ENCODE measurements at regions not wholly inside any gene's neighbourhood (a gene's known extent, or its start where the extent isn't known, plus 50 kb on each side); places are given as distances from the start of the nearest gene placed in this dataset.
"Not testable (repeated sequence)": the region's sequence is repeated elsewhere in the genome, so short reads cannot be mapped to it uniquely, and the experiment has no call there.

GRCh38 chr1:69110851-69111250, 456.9 kb upstream of the LRRC7 start:
- ATAC-seq (no peak), DNase-seq (no peak)
- Histone ChIP-seq H3K27ac (no peak overlapping the region), H3K9me3 (no peaks in the 10 kb centered on the region), H3K4me3 (no peak overlapping the region), H3K27me3 (no peaks in the 10 kb centered on the region), H3K36me3 (no peaks in the 10 kb centered on the region), H3K4me1 (no peaks in the 10 kb centered on the region)
- TF ChIP-seq POLR2A (IDR thresholded peaks at IDR 0.05) (no peak), CTCF (IDR thresholded peaks at IDR 0.05 in 4 of 5, conservative IDR thresholded peaks at IDR 0.05 in 1 of 5) (no peak)
- in situ Hi-C loops (cut with MboI; ENCODE audit: low sequenced_read_pairs in 4 of 4), result no loop called here
- intact Hi-C loops (cut with DNase I; ENCODE audit: low total_unique reads), result no loop called here

GRCh38 chr1:69120126-69120741, 447.5 kb upstream of the LRRC7 start:
- H3K27ac ChIP-seq; in situ Hi-C loops (cut with MboI; ENCODE audit: low sequenced_read_pairs in 4 of 4); H3K4me3 ChIP-seq; H3K27me3 ChIP-seq; DNase-seq; intact Hi-C loops (cut with DNase I; ENCODE audit: low total_unique reads); H3K4me1 ChIP-seq; ATAC-seq; H3K36me3 ChIP-seq; H3K9me3 ChIP-seq: not testable (repeated sequence)

GRCh38 chr1:69120817-69121216, 446.9 kb upstream of the LRRC7 start:
- Histone ChIP-seq H3K27me3 (no peaks in the 10 kb centered on the region), H3K4me3 (no peak overlapping the region), H3K27ac (no peak overlapping the region), H3K4me1 (no peaks in the 10 kb centered on the region), H3K9me3 (no peaks in the 10 kb centered on the region), H3K36me3 (no peaks in the 10 kb centered on the region)
- intact Hi-C loops (cut with DNase I; ENCODE audit: low total_unique reads), result no loop called here
- no peak for ATAC-seq
- in situ Hi-C loops (cut with MboI; ENCODE audit: low sequenced_read_pairs in 4 of 4), result no loop called here
- TF ChIP-seq CTCF (IDR thresholded peaks at IDR 0.05 in 4 of 5, conservative IDR thresholded peaks at IDR 0.05 in 1 of 5) (no peak), POLR2A (IDR thresholded peaks at IDR 0.05) (no peak)
- DNase-seq, result no peak

GRCh38 chr1:69121723-69122122, 446.0 kb upstream of the LRRC7 start:
- Histone ChIP-seq H3K27ac (no peak overlapping the region), H3K4me1 (no peaks in the 10 kb centered on the region), H3K4me3 (no peak overlapping the region), H3K36me3 (no peaks in the 10 kb centered on the region), H3K9me3 (no peaks in the 10 kb centered on the region), H3K27me3 (no peaks in the 10 kb centered on the region)
- in situ Hi-C loops (cut with MboI; ENCODE audit: low sequenced_read_pairs in 4 of 4), result no loop called here
- TF ChIP-seq CTCF (IDR thresholded peaks at IDR 0.05 in 4 of 5, conservative IDR thresholded peaks at IDR 0.05 in 1 of 5), result no peak
- no peak for TF ChIP-seq POLR2A (IDR thresholded peaks at IDR 0.05)
- no peak for DNase-seq
- no peak for ATAC-seq
- intact Hi-C loops (cut with DNase I; ENCODE audit: low total_unique reads), result no loop called here

GRCh38 chr1:69122373-69122772, 445.3 kb upstream of the LRRC7 start:
- ATAC-seq (no peak), DNase-seq (no peak)
- Histone ChIP-seq H3K36me3 (no peaks in the 10 kb centered on the region), H3K4me1 (no peaks in the 10 kb centered on the region), H3K9me3 (no peaks in the 10 kb centered on the region), H3K27me3 (no peaks in the 10 kb centered on the region), H3K27ac (no peak overlapping the region), H3K4me3 (no peak overlapping the region)
- in situ Hi-C loops (cut with MboI; ENCODE audit: low sequenced_read_pairs in 4 of 4) (no loop called here), intact Hi-C loops (cut with DNase I; ENCODE audit: low total_unique reads) (no loop called here)
- TF ChIP-seq CTCF (IDR thresholded peaks at IDR 0.05 in 4 of 5, conservative IDR thresholded peaks at IDR 0.05 in 1 of 5), result no peak
- TF ChIP-seq POLR2A (IDR thresholded peaks at IDR 0.05), result no peak

All from gastrocnemius medialis (tissue), 4 donors.